Vagina (tissue), 2 donors: ENCODE measurements at regions not wholly inside any gene's neighbourhood (a gene's known extent, or its start where the extent isn't known, plus 50 kb on each side); places are given as distances from the start of the nearest gene placed in this dataset.
"Not testable (repeated sequence)": the region's sequence is repeated elsewhere in the genome, so short reads cannot be mapped to it uniquely, and the experiment has no call there.

Source experiments
- DNase-seq, 2 donors: peaks; one replicate each; pipeline ENCODE4 v3.0.0-alpha.2; 2017; ENCODE audit errors: extremely low spot score in 2 of 2
- H3K27ac ChIP-seq: fragments of 200-600 bp; sonication (generic); one replicate; pipeline ENCODE4 v1.5.1; 2019
- H3K27me3 ChIP-seq: fragments of 200-600 bp; sonication (generic); one replicate; pipeline ENCODE4 v1.5.1; 2019
- H3K36me3 ChIP-seq, 2 donors: fragments of 200-600 bp; sonication (generic); one replicate each; pipeline ENCODE4 v1.5.1; 2017 to 2019
- H3K4me1 ChIP-seq: fragments of 200-600 bp; sonication (generic); one replicate; pipeline ENCODE4 v1.5.1; 2019
- H3K4me3 ChIP-seq, 2 donors: fragments of 200-600 bp; sonication (generic); 1 replicate in 1 of 2; 2 replicates in 1 of 2; pipeline ENCODE4 v1.5.1; 2016 to 2019
- H3K9me3 ChIP-seq: fragments of 200-600 bp; sonication (generic); one replicate; pipeline ENCODE4 v1.5.1; 2019
- POLR2A ChIP-seq, 2 donors: fragments of 450-650 bp; IDR thresholded peaks; one replicate each; pipeline ENCODE4 v1.6.1; 2017; ENCODE audit warnings: antibody characterized with exemption in 2 of 2, mild to moderate bottlenecking in 2 of 2, moderate library complexity in 2 of 2
- POLR2AphosphoS5 ChIP-seq, 2 donors: sonication (generic); formaldehyde crosslinking; IDR thresholded peaks; one replicate each; pipeline ENCODE4 v1.9.0; 2017; ENCODE audit warnings: antibody characterized with exemption in 2 of 2, mild to moderate bottlenecking in 2 of 2, low read depth in 1 of 2; ENCODE audit not compliant: insufficient read depth in 1 of 2
- intact Hi-C: fragments of 100-400 bp; cut with DNase I; formaldehyde crosslinking; loops from one replicate; pipeline ENCODE4 v1.15.1; 2023
- TF ChIP-seq, protein P1 (sequence below), 3 experiments: fragments of 450-650 bp in 2 of 3; fragments of 200-600 bp in 1 of 3; sonication (generic) in 1 of 3; IDR thresholded peaks; one replicate each; pipeline ENCODE4 v1.5.1; 2017 to 2019; ENCODE audit warnings: antibody characterized with exemption in 3 of 3, mild to moderate bottlenecking in 2 of 3, moderate library complexity in 2 of 3

DNA sequence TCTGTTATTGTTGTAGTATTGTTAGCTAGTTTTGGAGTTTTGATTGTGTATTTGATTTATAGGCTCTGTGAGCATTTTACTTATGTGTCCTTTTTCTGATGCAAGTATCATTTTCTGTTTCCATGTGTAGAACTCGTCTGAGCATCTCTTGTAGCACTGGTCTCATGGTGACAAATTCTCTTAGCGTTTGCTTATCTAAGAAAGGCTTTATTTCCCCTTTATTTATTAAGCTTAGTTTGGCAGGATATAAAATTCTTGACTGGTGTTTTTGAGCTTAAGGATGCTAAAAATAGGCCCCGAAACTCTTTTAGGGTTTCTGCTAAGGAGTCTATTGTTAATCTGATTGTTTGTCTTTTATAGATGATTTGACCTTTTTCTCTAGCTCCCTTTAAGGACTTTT is 57.6 kb upstream of the THUMPD2 start:
- intact Hi-C loops = no loop called here
- DNase-seq = no peak
- no peaks in the 10 kb centered on the region for H3K4me1 ChIP-seq
- H3K9me3 ChIP-seq = peaks cover 4% of the 10 kb centered on the region
- no peak overlapping the region for H3K27ac ChIP-seq
- H3K27me3 ChIP-seq = no peaks in the 10 kb centered on the region
- TF ChIP-seq, protein P1, sequence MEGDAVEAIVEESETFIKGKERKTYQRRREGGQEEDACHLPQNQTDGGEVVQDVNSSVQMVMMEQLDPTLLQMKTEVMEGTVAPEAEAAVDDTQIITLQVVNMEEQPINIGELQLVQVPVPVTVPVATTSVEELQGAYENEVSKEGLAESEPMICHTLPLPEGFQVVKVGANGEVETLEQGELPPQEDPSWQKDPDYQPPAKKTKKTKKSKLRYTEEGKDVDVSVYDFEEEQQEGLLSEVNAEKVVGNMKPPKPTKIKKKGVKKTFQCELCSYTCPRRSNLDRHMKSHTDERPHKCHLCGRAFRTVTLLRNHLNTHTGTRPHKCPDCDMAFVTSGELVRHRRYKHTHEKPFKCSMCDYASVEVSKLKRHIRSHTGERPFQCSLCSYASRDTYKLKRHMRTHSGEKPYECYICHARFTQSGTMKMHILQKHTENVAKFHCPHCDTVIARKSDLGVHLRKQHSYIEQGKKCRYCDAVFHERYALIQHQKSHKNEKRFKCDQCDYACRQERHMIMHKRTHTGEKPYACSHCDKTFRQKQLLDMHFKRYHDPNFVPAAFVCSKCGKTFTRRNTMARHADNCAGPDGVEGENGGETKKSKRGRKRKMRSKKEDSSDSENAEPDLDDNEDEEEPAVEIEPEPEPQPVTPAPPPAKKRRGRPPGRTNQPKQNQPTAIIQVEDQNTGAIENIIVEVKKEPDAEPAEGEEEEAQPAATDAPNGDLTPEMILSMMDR (IDR thresholded peaks at IDR 0.05) = no peak
- TF ChIP-seq POLR2A (IDR thresholded peaks at IDR 0.05) (no peak), POLR2AphosphoS5 (IDR thresholded peaks at IDR 0.05; ENCODE audit: insufficient read depth in 1 of 2, low read depth in 1 of 2) (no peak)
- no peaks in the 10 kb centered on the region for H3K36me3 ChIP-seq
- H3K4me3 ChIP-seq = no peak overlapping the region

DNA sequence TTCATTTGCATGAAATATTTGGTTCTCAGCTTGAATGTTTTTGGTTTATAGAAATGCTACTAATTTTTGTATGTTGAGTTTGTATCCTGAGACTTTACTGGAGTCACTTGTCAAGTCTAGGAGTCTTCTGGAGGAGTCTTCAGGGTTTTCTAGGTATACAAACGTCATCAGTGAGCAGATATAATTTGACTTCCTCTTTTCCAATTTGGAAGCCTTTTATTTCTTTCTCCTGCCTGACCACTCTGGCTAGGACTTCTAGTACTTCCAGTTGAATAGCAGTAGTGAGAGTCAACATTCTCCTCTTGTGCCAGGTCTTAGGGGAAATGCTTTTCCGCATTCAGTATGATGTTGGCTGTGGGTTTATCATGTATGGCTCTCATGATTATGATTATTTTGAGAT is 55.4 kb upstream of the THUMPD2 start:
- no peak for DNase-seq
- intact Hi-C loops = no loop called here
- TF ChIP-seq, protein P1 (IDR thresholded peaks at IDR 0.05) = no peak
- no peak for TF ChIP-seq POLR2AphosphoS5 (IDR thresholded peaks at IDR 0.05; ENCODE audit: insufficient read depth in 1 of 2, low read depth in 1 of 2)
- no peak for TF ChIP-seq POLR2A (IDR thresholded peaks at IDR 0.05)
- H3K36me3 ChIP-seq = no peaks in the 10 kb centered on the region
- no peaks in the 10 kb centered on the region for H3K4me1 ChIP-seq
- H3K9me3 ChIP-seq = peaks cover 4% of the 10 kb centered on the region
- H3K4me3 ChIP-seq = no peak overlapping the region
- H3K27me3 ChIP-seq = no peaks in the 10 kb centered on the region
- H3K27ac ChIP-seq = no peak overlapping the region

DNA sequence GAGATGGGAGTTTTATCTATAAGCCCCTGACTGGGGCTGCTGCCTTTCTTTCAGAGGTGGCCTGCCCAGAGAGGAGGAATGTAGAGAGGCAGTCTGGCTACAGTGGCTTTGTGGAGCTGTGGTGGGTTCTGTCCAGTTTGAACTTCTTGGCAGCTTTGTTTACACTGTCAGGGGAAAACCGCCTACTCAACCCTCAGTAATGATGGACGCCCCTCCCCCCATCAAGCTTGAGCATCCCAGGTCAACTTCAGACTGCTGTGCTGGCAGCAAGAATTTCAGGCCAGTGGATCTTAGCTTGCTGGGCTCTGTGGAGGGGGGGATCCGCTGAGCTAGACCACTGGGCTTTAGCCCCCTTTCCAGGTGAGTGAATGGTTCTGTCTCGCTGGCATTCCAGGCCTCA is 51.6 kb upstream of the THUMPD2 start:
- intact Hi-C loops, H3K27me3 ChIP-seq, H3K9me3 ChIP-seq, H3K4me1 ChIP-seq, H3K36me3 ChIP-seq, DNase-seq, H3K27ac ChIP-seq, H3K4me3 ChIP-seq: not testable (repeated sequence)
